Cardiac muscle cell (in vitro differentiated cells and primary cell): ENCODE measurements at regions not wholly inside any gene's neighbourhood (a gene's known extent, or its start where the extent isn't known, plus 50 kb on each side); places are given as distances from the start of the nearest gene placed in this dataset.
"Not testable (repeated sequence)": the region's sequence is repeated elsewhere in the genome, so short reads cannot be mapped to it uniquely, and the experiment has no call there.

ENCODE experiments used
- DNase-seq, 2 donors: peaks; one replicate each; pipeline versions ENCODE4 v3.0.0 to v3.0.0-alpha.2; 2010 to 2017; ENCODE audit warnings: low read depth in 1 of 2, low spot score in 1 of 2
- H3K27ac ChIP-seq: fragments of 200-600 bp; sonication (generic); 2 replicates; pipeline ENCODE4 v1.5.1; 2016
- H3K27me3 ChIP-seq: fragments of 200-600 bp; sonication (generic); 2 replicates; pipeline ENCODE4 v1.6.0; 2016; ENCODE audit warnings: control low read depth
- H3K36me3 ChIP-seq: fragments of 200-600 bp; sonication (generic); 2 replicates; pipeline ENCODE4 v1.5.1; 2016; ENCODE audit warnings: control low read depth
- H3K4me1 ChIP-seq: fragments of 200-600 bp; sonication (generic); 2 replicates; pipeline ENCODE4 v1.8.1; 2017; ENCODE audit warnings: low read depth, mild to moderate bottlenecking, mixed run types
- H3K4me3 ChIP-seq: fragments of 200-600 bp; sonication (generic); 2 replicates; pipeline ENCODE4 v1.5.1; 2016; ENCODE audit warnings: mild to moderate bottlenecking
- H3K9me3 ChIP-seq: fragments of 200-600 bp; sonication (generic); 2 replicates; pipeline ENCODE4 v1.5.1; 2017; ENCODE audit warnings: low read depth, mild to moderate bottlenecking, control low read depth
- TF ChIP-seq, protein P1 (sequence below): IDR thresholded peaks from 2 replicates; pipeline ENCODE4 v1.5.1; 2012; ENCODE audit warnings: low read depth, mild to moderate bottlenecking, low read length

- H3K27me3 ChIP-seq, result no peaks in the 10 kb centered on the region
Measured at GRCh38 chr10:123249894-123250293, 95.7 kb downstream of the BUB3 start.

DNA sequence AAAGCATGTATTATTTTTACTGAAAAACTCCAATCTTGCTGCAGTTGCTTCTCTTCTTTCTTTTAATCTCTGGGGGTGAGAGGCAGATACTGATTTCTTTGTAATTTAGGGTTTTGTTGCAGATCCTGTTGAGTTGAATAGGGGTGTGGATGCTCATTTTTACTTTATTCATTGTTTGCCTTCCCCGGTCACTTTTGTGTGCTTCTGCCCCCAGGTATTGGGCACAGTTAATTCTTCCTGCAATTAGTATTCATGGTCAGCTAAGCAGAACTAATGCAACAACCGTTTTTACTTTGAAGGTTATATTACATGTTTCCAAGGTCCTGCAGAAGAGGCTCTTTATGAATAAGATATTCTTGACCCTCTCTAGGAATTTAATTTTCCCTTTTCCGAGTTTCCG lies 96.4 kb downstream of the BUB3 start:
- H3K9me3 ChIP-seq, result no peaks in the 10 kb centered on the region
- no peak overlapping the region for H3K4me3 ChIP-seq
- H3K4me1 ChIP-seq, result no peaks in the 10 kb centered on the region
- no peaks in the 10 kb centered on the region for H3K27me3 ChIP-seq
- H3K27ac ChIP-seq, result no peak overlapping the region
- no peak for DNase-seq
- TF ChIP-seq, protein P1, sequence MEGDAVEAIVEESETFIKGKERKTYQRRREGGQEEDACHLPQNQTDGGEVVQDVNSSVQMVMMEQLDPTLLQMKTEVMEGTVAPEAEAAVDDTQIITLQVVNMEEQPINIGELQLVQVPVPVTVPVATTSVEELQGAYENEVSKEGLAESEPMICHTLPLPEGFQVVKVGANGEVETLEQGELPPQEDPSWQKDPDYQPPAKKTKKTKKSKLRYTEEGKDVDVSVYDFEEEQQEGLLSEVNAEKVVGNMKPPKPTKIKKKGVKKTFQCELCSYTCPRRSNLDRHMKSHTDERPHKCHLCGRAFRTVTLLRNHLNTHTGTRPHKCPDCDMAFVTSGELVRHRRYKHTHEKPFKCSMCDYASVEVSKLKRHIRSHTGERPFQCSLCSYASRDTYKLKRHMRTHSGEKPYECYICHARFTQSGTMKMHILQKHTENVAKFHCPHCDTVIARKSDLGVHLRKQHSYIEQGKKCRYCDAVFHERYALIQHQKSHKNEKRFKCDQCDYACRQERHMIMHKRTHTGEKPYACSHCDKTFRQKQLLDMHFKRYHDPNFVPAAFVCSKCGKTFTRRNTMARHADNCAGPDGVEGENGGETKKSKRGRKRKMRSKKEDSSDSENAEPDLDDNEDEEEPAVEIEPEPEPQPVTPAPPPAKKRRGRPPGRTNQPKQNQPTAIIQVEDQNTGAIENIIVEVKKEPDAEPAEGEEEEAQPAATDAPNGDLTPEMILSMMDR, result no peak
- H3K36me3 ChIP-seq, result no peaks in the 10 kb centered on the region

More at GRCh38 chr10:123249894-123250293, 95.7 kb downstream of the BUB3 start:
- Histone ChIP-seq H3K36me3 (no peaks in the 10 kb centered on the region), H3K4me1 (no peaks in the 10 kb centered on the region), H3K4me3 (no peak overlapping the region), H3K27ac (no peak overlapping the region), H3K9me3 (no peaks in the 10 kb centered on the region)
- TF ChIP-seq, protein P1, result no peak
- DNase-seq, result peak in 1 of 2 donors; percentile 53

- Histone ChIP-seq H3K27me3 (no peaks in the 10 kb centered on the region), H3K27ac (no peak overlapping the region), H3K4me3 (no peak overlapping the region), H3K4me1 (no peaks in the 10 kb centered on the region), H3K9me3 (no peaks in the 10 kb centered on the region), H3K36me3 (no peaks in the 10 kb centered on the region)
- DNase-seq, result no peak
- TF ChIP-seq, protein P1, result no peak
Measured at GRCh38 chr10:123252779-123253178, 98.6 kb downstream of the BUB3 start.

DNA sequence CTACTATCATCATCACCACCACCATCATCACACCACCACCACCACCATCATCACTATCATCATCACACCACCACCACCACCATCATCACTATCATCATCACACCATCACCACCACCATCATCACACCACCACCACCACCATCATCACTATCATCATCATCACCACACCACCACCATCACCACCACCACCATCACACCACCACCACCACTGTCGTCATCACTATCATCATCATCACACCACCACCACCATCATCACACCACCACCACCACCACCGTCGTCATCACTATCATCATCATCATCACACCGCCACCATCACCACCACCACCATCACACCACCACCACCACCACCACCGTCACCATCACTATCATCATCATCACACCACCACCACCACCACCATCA lies 100.1 kb downstream of the BUB3 start:
- H3K4me3 ChIP-seq, DNase-seq, H3K36me3 ChIP-seq, H3K9me3 ChIP-seq, H3K4me1 ChIP-seq, H3K27ac ChIP-seq, H3K27me3 ChIP-seq: not testable (repeated sequence)

DNA sequence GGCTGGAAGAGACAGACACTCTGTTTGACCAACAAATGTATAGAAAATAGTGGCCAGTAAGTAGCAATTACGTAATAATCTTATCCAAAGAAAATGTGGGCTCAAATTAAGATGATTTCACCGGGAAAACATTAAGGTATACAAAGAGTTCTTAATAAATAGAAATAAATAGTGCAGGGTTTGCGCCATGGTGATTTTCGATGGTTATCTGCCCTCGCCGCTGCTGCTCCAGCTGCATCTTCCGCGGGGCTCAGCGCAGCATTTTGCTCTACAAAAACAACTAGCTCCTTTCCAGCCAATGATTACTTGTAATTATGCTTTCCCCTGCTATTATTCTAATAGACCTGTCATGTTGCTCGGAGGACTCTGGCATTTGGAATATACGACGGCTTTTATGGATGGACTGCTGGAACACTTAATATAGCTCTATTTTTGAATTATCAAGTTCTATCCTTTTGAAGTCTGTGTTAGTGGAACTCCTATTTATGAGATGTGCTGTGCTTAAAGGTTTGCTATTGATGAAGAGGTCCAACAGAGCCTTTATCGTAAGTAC lies 103.8 kb downstream of the BUB3 start:
- Histone ChIP-seq H3K27ac (no peak overlapping the region), H3K36me3 (no peaks in the 10 kb centered on the region), H3K9me3 (no peaks in the 10 kb centered on the region), H3K4me1 (no peaks in the 10 kb centered on the region), H3K4me3 (no peak overlapping the region), H3K27me3 (no peaks in the 10 kb centered on the region)
- TF ChIP-seq, protein P1, result no peak
- DNase-seq, result no peak

GRCh38 chr10:123259081-123259480 lies 104.9 kb downstream of the BUB3 start:
- no peaks in the 10 kb centered on the region for H3K9me3 ChIP-seq
- no peaks in the 10 kb centered on the region for H3K36me3 ChIP-seq
- H3K27me3 ChIP-seq, result no peaks in the 10 kb centered on the region
- TF ChIP-seq, protein P1, result no peak
- DNase-seq, result no peak
- H3K4me3 ChIP-seq, result no peak overlapping the region
- H3K27ac ChIP-seq, result no peak overlapping the region
- no peaks in the 10 kb centered on the region for H3K4me1 ChIP-seq
